Osteocyte (in vitro differentiated cells): ENCODE measurements at regions not wholly inside any gene's neighbourhood (a gene's known extent, or its start where the extent isn't known, plus 50 kb on each side); places are given as distances from the start of the nearest gene placed in this dataset.
A peak's percentile ranks its signal among the peaks of the same experiment; 100 is the strongest.
"Not testable (repeated sequence)": the region's sequence is repeated elsewhere in the genome, so short reads cannot be mapped to it uniquely, and the experiment has no call there.

Source experiments
- DNase-seq: peaks from one replicate; pipeline ENCODE4 v3.0.0; 2021; ENCODE audit warnings: mixed read lengths; ENCODE audit not compliant: unreplicated experiment; ENCODE audit errors: extremely low spot score
- H3K27ac Mint-ChIP-seq: one replicate; pipeline ENCODE4 v1.8.0; 2021; ENCODE audit warnings: mild to moderate bottlenecking, mixed read lengths; ENCODE audit not compliant: unreplicated experiment
- H3K27me3 Mint-ChIP-seq: one replicate; pipeline ENCODE4 v1.8.0; 2021; ENCODE audit warnings: mixed read lengths; ENCODE audit not compliant: unreplicated experiment
- H3K36me3 Mint-ChIP-seq: one replicate; pipeline ENCODE4 v1.8.0; 2021; ENCODE audit warnings: mixed read lengths; ENCODE audit not compliant: unreplicated experiment
- H3K4me1 Mint-ChIP-seq: one replicate; pipeline ENCODE4 v1.8.0; 2021; ENCODE audit warnings: mixed read lengths; ENCODE audit not compliant: unreplicated experiment
- H3K4me3 Mint-ChIP-seq: one replicate; pipeline ENCODE4 v1.8.0; 2021; ENCODE audit warnings: mild to moderate bottlenecking, moderate library complexity, mixed read lengths; ENCODE audit not compliant: unreplicated experiment
- H3K9me3 Mint-ChIP-seq: one replicate; pipeline ENCODE4 v1.8.0; 2021; ENCODE audit warnings: mixed read lengths; ENCODE audit not compliant: unreplicated experiment

GRCh38 chr1:98811-99210, 352.7 kb downstream of the OR4F29 start:
- H3K27ac Mint-ChIP-seq, H3K27me3 Mint-ChIP-seq, H3K4me1 Mint-ChIP-seq, H3K9me3 Mint-ChIP-seq, H3K4me3 Mint-ChIP-seq, H3K36me3 Mint-ChIP-seq, DNase-seq: not testable (repeated sequence)

- H3K9me3 Mint-ChIP-seq, H3K27ac Mint-ChIP-seq, H3K36me3 Mint-ChIP-seq, DNase-seq, H3K27me3 Mint-ChIP-seq, H3K4me3 Mint-ChIP-seq, H3K4me1 Mint-ChIP-seq: not testable (repeated sequence)
Observed at GRCh38 chr1:91279-91678, 360.2 kb downstream of the OR4F29 start.

- not testable (repeated sequence) for H3K4me1 Mint-ChIP-seq, H3K9me3 Mint-ChIP-seq, H3K27me3 Mint-ChIP-seq, H3K36me3 Mint-ChIP-seq, H3K4me3 Mint-ChIP-seq, DNase-seq, H3K27ac Mint-ChIP-seq
Observed at GRCh38 chr1:88110-88509, 363.4 kb downstream of the OR4F29 start.

- H3K4me3 Mint-ChIP-seq: not testable (repeated sequence)
Observed at GRCh38 chr1:79152-79551, 372.3 kb downstream of the OR4F29 start.

GRCh38 chr1:65119-65518, 386.4 kb downstream of the OR4F29 start, which contains the start of gene OR4F5:
OR4F5 (plus strand) TSS chr1:65419.
- H3K4me3 Mint-ChIP-seq, H3K9me3 Mint-ChIP-seq, H3K27me3 Mint-ChIP-seq, DNase-seq, H3K4me1 Mint-ChIP-seq, H3K36me3 Mint-ChIP-seq, H3K27ac Mint-ChIP-seq: not testable (repeated sequence)

More at GRCh38 chr1:79152-79551, 372.3 kb downstream of the OR4F29 start:
- DNase-seq, H3K36me3 Mint-ChIP-seq, H3K27me3 Mint-ChIP-seq, H3K4me1 Mint-ChIP-seq, H3K27ac Mint-ChIP-seq, H3K9me3 Mint-ChIP-seq: not testable (repeated sequence)

- not testable (repeated sequence) for H3K27ac Mint-ChIP-seq, DNase-seq, H3K27me3 Mint-ChIP-seq, H3K9me3 Mint-ChIP-seq, H3K4me1 Mint-ChIP-seq, H3K4me3 Mint-ChIP-seq, H3K36me3 Mint-ChIP-seq
Observed at GRCh38 chr1:56014-56531, 395.4 kb downstream of the OR4F29 start.

- H3K4me1 Mint-ChIP-seq, H3K36me3 Mint-ChIP-seq, H3K4me3 Mint-ChIP-seq, H3K27ac Mint-ChIP-seq, DNase-seq, H3K9me3 Mint-ChIP-seq, H3K27me3 Mint-ChIP-seq: not testable (repeated sequence)
Observed at GRCh38 chr1:53182-53581, 398.3 kb downstream of the OR4F29 start.

- H3K4me1 Mint-ChIP-seq, H3K27ac Mint-ChIP-seq, H3K9me3 Mint-ChIP-seq, H3K4me3 Mint-ChIP-seq, H3K27me3 Mint-ChIP-seq, H3K36me3 Mint-ChIP-seq, DNase-seq: not testable (repeated sequence)
Observed at GRCh38 chr1:41965-42466, 409.5 kb downstream of the OR4F29 start.

GRCh38 chr1:41197-41596, 410.3 kb downstream of the OR4F29 start:
- H3K27ac Mint-ChIP-seq, H3K4me3 Mint-ChIP-seq, H3K4me1 Mint-ChIP-seq, H3K27me3 Mint-ChIP-seq, DNase-seq, H3K36me3 Mint-ChIP-seq, H3K9me3 Mint-ChIP-seq: not testable (repeated sequence)

- DNase-seq, H3K27me3 Mint-ChIP-seq, H3K4me3 Mint-ChIP-seq, H3K36me3 Mint-ChIP-seq, H3K4me1 Mint-ChIP-seq, H3K9me3 Mint-ChIP-seq, H3K27ac Mint-ChIP-seq: not testable (repeated sequence)
Observed at GRCh38 chr1:29183-29582, 422.3 kb downstream of the OR4F29 start.

GRCh38 chr1:17298-17697, 434.2 kb downstream of the OR4F29 start:
- not testable (repeated sequence) for H3K27ac Mint-ChIP-seq, H3K27me3 Mint-ChIP-seq, H3K36me3 Mint-ChIP-seq, H3K4me3 Mint-ChIP-seq, H3K4me1 Mint-ChIP-seq, H3K9me3 Mint-ChIP-seq
- peak; percentile 84 for DNase-seq

- peak; percentile 72 for DNase-seq
- not testable (repeated sequence) for H3K36me3 Mint-ChIP-seq, H3K27me3 Mint-ChIP-seq, H3K27ac Mint-ChIP-seq, H3K4me3 Mint-ChIP-seq, H3K9me3 Mint-ChIP-seq, H3K4me1 Mint-ChIP-seq
Observed at GRCh38 chr1:16025-16424, 435.5 kb downstream of the OR4F29 start.
